ENCODE measurements at regions not wholly inside any gene's neighbourhood (a gene's known extent, or its start where the extent isn't known, plus 50 kb on each side); places are given as distances from the start of the nearest gene placed in this dataset.
"Not testable (repeated sequence)": the region's sequence is repeated elsewhere in the genome, so short reads cannot be mapped to it uniquely, and the experiment has no call there.

DNA sequence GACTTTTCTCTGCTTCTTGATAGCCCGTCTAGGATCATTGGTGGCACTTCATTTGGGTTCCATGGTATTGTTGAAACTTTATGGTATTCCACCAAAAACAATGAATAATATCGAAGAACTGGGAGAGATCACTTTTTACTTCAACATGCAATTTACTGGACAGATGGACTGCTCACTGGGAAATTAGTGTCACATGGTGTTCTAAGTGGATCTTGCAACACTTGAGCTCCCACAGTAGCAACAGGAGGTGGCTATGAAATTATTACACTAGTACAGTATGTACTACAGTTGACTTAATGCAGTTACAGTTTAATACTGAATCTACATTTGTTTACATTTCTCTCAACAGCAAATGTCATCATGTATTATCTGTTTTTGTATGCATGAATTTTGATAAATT, 997.3 kb downstream of the REEP3 start:
- ATAC-seq = no peak

DNA sequence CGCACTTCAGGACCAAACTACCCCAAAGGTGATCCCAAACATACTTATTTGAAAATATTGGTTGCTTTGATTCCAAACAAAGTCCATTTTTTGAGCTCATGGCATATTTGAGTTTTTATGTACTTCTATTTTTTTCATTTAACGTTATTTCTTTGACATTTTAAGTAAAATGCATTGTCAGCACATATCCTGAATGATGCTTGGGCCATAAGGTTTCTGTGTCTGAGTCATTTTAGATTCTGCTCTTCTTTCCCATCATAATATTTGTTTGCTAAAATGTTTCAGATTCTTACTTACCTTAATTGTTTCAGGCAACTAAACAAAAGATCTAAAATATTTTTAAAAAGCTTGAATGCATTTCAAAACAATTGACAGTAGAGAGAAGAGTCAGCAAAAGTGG, 998.2 kb downstream of the REEP3 start:
- ATAC-seq = no peak

DNA sequence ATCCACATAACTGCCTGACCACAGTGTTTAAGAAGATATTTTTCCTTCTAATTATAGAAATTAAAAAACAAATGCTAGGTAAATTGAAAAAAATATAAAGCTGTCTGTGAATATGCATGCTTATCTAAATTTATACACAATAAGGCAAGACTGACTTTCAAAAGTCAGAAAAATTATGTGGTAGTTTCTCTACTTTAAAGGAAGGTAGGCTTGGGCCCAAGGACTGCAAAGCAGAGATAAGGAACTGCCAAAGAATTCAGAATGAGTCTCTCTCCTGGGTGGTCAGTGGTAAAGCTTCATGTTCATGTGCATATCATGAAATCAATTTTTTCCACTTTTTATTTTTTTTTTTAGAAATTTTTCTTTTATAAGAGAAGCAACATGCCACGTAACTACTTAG, 998.6 kb downstream of the REEP3 start:
- ATAC-seq = no peak

DNA sequence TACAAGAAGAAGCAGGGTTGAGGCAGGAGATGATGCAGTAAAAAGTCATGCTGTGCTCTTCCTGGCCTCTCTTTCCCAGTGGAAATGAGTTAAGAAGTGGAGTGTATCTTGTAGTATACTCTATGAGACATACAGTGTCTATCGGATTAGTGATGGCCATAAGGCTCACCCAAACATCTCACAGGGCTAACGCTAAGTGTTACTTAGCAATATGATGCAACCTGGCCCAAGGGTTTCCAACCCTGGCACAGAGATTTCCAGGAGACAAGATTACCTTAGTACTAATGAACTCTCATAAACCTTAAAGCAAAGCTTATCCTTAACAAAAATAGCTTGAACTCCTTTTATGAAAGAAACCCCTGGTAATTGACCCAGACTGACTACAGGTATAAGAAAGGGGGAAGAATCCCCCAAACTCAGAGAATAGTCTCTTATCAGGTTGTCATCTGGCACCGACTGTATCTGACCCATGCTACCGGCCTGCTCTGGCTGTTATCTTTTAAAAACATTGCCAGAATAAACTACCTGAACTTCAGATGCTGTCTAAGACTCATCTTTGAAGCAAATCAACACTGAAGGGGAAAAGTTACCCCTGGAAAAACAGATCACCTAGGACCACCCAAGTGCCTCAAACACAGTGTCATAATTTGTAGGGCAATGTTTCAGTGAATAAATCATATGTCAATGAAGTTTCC, 1002.0 kb downstream of the REEP3 start:
- ATAC-seq = no peak

DNA sequence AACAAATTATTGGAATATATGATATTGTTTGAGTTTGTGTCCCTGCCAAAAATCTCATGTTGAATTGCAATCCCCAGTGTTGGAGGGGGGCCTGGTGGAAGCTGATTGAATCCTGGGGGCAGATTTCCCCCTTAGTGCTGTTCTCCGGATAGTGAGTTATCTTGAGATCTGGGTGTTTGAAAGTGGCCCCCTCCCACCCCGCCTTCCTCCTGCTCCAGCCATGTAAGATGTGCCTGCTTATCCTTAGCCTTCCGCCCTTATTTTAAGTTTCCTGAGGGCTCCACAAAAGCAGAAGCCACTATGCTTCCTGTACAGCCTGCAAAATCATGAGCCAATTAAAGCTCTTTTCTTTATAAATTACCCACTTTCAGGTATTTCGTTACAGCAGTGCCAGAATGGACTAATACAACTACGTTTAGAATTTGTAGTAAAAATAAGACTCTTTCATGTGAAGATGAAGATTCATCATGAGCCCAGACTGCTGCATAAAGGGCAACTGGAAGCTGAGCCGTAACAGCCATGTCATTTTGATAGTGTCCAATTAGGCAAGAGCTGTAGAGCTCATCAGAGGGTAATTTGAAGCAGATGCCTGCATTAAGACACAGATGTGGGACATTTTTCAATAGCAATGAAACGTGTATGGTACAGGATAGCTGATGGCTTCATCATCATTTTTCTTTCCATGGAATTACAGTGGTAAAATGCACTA, 1007.2 kb downstream of the REEP3 start:
- no peak for ATAC-seq

DNA sequence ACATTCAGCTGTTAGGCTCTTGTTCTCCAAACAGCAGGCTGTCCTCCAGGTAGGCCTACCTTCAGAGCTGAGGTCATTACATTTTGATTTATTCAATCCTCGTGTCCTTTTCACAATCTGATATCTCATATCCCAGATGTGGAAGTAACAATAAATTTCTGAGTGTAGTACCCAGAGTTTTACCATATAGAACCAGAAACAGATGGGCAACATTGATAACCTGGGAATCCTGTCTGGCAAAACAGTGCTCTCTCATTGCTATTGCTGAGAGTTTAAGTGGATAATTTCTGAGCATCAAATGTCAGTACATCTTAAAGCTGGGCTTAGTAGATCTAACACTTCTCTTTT, 1007.8 kb downstream of the REEP3 start:
- ATAC-seq = no peak

DNA sequence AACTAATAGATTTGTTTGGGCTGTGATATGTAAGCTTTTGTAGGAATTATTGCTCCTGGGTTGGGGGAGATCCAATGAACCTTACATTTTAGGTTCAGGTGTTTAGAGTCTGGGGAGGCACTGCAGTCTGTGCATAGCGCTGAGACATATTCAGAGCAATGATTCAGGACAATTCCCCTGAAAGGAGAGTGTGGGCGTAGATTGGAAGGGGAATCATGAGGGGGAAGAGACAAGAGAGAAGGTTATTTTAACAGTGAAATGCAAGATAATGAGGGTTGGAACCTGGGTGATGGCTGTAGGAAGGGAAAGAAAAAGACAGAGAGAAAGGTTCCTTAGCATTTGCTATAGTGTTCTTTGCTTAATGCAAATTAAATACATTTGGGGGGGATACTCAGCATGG, 1013.4 kb downstream of the REEP3 start:
- ATAC-seq = no peak

DNA sequence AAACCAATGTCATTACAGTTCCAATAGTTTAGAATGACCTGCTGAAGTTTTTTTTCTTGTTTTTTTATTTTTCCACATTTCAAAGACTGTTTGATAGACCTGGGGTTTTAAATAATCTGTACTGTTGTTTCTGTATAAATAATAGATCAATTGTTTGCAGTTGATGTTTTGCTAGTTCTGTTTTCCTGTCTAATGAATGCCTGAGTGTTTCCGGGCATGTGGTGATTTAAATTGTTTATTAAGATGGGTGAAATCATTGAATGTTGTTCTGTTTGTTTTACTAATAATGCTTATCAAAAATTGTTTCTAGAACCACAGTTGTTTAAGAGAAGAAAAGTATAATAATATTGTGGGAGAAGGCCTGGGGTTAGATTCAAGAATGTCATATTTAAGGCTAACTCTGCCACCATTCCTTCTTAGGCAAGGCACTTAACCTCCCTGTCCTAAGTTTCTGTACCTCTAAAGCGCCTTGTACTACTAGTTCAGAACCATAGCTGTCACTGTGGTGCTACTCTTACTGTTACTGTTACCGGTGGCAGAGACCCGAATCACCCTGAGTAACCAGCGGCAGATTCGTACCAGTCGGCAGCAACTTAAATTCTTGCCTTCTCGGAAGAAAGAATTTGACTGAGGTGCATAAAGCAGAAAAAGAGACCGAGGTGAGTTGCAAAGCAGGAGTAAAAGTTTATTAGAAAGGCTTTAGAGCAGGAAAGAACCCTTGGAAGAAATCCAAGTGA, 1014.1 kb downstream of the REEP3 start:
- no peak for ATAC-seq

DNA sequence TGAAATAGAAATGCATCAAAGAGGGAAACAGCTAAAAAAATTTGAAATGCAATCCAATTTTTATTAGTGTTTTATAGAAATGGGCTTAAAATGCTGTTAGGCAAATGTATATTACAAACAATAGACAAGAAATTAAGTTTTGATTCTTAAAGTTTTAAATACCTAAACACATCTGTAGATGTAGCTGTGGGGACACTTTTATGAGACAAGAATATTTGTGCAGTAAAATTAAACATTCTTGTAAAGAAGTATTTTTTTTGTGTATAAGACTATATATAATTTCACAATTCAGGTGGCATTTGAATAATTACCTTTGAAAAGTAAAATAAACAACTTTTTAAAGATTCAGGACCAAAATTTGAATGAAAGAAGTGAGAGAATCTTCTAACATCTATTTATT, 1015.9 kb downstream of the REEP3 start:
- ATAC-seq = no peak

DNA sequence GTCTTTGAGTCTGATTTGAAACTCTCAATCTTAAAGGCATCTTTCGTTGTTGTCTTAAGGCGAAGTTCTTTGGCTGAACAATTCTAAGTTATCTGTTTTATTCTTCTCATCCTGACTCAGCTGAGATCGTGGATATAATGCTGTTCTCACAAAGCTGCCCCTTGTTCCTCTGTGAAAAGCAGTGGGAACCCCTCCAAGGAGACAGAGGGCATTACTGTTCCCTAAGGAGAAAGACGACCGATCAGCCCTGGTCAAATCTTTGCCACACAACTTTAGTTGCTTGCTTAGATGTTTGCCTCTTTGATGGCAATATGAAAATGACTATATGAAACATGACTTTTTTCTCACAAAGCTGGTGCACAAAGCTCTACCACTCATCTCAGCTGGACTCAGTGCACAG, 1016.7 kb downstream of the REEP3 start:
- no peak for ATAC-seq

DNA sequence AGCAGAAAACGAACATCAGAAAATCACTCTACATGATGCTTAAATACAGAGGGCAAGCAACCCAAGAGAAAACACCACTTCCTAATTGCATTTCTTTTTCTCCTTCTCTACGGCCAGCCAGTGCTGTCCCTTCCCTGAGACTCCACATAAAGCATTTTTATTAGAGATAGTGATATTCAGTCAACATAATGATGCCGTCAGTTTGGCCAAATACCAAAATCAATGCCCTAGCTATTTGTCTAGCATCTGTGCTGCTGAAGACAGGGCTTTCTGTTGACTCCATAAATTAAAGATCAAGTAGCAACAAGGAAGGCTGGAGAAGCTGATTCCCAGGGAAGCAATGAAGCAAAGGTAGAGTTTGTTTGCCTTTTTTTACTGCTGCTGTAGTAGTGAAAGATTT, 1024.9 kb downstream of the REEP3 start:
- no peak for ATAC-seq

DNA sequence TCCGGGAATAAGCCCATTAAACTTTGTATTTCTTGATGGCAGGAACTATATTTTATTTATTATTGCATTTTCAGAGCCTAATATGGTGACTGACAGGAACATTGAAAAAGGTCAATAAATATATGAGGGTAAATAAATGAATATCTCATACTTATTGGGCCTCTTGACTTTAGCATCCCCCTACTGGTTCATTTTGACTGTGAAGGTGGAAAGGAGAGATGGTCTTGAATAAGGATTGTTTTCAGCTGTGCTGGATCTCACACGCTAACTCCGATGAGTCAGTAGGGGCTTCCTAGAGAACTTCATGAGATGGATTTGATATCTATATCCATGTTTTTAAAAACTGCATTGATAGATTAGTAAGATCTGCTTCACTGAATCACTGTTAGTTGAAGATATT, 1026.0 kb downstream of the REEP3 start:
- ATAC-seq = no peak

DNA sequence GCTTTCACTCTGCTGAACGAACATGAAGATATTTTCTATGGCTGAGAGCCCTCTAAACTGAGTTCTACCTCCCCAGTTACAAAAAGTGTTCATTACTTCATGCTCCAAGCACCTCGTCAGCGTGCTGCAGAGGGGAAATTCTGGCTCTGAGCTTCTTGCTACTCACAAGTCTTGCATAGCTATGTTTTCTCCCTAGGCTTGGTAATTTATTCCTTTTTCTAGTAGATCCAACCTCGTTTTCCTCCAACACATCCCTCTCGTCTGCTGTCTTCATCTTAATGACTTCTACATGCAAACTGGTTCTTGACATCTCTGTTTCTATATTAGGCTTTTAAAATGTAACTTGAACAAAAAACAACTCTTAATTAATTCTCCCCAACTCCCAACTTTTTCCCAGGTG, 1034.5 kb downstream of the REEP3 start:
- no peak for ATAC-seq

DNA sequence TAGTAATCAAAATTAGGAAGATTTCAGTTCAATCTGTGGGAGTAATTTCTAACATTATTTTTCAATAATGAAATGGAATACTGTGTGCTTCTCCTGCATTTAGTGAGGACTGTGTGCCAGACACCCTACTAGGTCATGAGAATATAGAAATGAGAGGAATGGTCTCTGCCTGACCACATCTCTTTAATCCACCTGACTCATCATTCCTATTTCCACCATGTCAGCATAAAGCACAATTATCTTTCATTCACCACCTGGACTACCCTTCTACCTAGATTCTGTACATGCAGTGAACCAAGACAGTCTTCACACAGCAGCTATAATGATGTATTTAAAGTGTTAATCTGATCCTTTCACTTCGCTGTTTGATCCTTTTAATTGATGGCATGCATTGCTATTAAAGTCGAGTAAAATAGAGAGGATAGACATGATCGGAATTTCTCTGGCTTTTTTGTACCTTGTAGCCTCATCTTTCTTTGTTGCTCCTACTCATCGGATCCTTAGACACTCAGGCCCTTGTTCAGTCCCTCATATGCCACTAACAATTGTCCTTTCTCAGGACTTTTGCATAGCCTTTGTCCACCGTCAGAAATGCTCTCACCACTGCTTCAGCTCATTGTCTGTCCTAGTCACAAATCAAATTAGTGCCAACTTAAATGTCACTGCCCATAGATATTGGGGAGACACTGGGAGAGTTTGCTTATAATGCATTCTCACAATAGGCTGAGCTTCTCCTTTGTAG, 1037.1 kb downstream of the REEP3 start:
- ATAC-seq = no peak

DNA sequence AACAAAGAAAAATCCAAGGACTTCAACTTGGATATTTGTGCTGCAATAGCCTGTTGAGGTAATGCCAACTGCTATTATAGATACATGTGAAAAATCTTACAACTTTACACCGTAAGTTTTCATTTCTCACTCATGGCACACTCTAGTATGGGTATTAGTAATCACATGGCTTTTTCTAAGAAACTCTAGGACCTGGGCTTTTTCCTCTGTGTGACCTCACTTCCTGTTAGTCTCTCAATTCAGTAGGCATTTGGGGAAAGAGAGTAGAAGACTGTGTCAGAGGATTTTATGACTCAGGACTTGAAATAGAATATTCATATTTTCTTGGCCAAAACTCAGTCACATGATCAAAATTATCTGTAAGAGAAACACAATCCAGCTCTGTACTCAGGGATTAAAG, 1049.9 kb downstream of the REEP3 start:
- no peak for ATAC-seq

DNA sequence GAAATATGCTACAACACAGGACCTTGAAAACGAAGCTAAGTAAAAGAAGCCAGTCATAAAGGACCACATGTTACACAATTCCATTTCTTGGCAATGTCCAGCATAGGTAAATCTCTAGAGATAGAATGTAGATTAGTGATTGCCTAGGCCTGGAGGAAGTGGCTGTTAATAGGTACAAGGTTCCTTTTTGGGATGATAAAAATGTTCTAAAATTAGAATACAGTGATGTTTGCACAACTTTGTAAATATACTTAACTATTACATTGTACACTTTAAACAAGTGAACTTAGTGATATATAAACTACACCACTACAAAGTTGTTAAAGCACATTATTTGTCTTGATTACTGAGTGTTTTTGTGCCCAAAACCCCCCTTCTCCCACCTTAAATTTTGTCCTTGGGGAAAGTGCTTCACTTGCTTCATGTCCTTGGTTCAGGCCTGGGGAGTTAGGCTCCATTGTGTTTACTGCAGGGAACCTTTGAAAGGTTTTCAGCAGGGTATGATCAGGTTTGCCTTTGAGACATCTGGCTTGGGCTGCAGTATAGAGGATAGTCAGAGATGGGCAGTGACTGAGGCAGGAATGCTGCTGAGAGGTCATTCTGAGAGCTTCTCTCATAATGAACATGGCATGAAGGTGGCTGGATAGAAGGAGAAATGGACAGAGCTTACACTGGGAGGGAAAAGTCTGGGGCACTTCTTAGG, 1052.6 kb downstream of the REEP3 start:
- no peak for ATAC-seq

DNA sequence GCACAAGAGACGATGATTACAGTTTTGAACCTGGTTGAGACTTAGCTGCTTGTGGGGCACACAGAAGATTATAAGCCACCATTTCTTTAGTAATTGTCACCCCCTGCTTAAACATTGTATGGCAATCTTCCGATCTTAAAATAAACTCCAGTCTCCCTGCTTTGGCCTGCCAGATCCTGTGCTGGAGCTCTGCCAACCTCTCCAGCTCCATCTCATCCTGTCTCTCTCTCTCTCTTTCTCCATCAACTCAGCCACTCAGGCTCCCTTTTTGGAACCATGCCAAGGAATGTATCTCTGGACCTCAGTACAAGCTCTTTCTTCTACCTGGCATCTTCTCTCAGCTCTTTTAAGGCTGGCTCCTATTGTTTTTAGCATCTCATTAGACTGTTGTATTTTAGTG, 1053.2 kb downstream of the REEP3 start:
- no peak for ATAC-seq

DNA sequence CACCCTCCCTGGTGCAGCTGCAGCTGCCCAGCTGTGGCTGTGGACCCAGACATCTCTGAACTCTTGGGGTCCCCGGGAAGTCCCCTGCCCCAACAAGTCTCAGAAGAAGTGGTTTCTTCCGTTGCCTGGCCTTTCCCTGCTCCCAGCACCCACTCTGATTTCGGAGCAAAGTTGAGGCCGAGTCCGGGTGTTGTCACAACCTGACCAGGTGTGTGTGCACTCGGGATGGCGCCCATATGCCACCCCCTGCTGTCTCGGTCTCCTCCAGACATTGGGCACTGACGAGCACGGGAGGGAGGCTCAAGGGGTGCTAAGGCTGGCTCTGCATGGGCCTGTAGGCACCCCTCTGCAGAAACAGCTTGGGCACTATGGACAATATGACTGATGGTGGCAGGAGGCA, 1055.3 kb downstream of the REEP3 start:
- ATAC-seq = no peak

DNA sequence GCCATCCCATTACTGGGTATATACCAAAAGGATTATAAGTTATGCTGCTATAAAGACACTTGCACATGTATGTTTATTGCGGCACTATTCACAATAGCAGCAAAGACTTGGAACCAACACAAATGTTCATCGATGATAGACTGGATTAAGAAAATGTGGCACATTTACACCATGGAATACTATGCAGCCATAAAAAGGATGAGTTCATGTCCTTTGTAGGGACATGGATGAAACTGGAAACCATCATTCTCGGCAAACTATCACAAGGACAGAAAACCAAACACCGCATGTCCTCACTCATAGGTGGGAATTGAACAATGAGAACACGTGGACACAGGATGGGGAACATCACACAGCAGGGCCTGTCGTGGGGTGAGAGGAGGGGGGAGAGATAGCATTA, 1057.6 kb downstream of the REEP3 start:
- ATAC-seq = not testable (repeated sequence)

DNA sequence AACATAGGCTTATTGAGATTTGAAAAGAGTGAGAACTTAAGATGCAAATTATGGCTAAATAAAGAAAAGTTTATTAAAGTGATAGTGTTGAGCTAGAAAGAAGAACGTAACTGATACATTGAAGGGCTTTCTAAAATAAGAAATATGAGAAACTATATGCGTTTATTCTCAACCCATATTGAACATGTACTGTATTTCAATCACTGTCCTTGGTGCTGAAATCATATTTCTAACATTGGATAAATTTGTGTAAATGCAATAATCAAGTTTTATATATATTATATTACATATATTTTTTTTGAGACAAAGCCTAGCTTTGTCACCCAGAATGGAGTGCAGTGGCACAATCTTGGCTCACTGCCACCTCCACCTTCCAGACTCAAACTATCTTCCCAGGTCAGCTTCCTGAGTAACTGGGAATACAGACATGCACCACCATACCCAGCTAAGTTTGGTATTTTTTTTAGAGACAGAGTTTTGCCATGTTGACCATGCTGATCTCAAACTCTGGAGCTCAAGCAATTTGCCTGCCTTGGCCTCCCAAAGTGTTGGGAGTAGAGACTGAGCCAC, 1065.8 kb downstream of the REEP3 start:
- ATAC-seq = no peak

DNA sequence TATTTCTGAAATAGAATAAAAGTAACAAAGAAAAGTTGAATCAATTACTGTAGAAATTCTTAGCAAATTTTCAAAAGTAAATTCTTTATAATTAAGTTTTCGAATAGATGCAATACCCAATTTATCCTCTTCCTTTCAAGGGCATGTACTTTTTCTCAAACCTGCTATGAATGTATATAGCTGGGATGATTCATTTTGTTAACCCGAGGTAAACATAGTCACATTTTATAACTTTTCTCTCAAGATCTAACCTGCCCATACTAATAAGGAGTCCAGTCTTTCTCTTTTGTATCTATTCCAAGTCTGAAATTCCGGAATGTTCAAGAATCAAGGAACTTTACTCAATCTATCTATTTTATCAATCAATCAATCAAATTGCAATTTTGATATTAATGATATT, 1072.9 kb downstream of the REEP3 start:
- ATAC-seq = no peak

DNA sequence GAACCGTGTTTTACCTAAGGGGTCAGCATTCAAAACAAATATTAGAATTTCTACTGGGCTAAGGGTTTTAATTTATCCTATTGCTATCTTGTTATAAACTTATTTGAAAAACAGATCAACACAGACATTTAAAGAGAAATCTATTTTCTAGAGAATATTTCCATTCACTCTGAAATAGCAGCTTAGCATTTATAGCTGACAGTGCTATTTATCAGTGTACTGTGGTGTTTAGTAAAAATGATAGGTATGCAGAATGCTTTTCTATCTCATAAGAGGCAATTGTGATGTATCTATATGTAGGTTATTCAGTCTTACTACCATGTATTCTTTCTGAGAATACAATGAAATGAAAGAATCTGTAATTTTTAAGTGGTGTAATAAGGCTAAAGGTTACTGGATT, 1077.4 kb downstream of the REEP3 start:
- no peak for ATAC-seq

DNA sequence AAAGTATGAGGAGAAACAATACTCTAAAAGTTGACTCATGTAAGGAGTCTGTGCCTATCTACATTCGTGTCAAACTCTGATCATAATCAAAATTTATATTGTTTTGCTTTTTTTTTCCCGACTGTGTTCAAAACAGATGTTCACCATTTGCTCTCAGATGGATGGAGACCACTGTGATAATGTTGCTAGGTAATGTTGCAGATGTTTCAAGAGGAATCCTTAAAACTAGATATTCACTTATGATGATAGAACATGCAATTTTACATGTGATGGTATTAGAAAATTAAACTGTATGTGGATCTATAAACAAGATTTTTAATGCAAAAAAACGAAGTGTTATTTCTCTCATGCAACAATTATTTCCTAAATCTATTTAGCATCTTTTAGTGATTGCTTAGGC, 1080.1 kb downstream of the REEP3 start:
- no peak for ATAC-seq

Data from activated CD4-positive, CD25-positive, alpha-beta regulatory T cell treated with anti-CD3 and anti-CD28 coated beads, Interleukin-2, amount 50 U/mL, for 24 hours (primary cell).